Sciatic nerve (tissue), 2 donors: ENCODE measurements at regions not wholly inside any gene's neighbourhood (a gene's known extent, or its start where the extent isn't known, plus 50 kb on each side); places are given as distances from the start of the nearest gene placed in this dataset.
"Not testable (repeated sequence)": the region's sequence is repeated elsewhere in the genome, so short reads cannot be mapped to it uniquely, and the experiment has no call there.

Experiments
- ATAC-seq: fragments of 200-7000 bp; cut with Tn5 transposase; one replicate; pipeline ENCODE4 v1.9.1; 2020; ENCODE audit warnings: mild to moderate bottlenecking, moderate library complexity
- DNase-seq: peaks from one replicate; pipeline ENCODE4 v3.0.0-alpha.2; 2020; ENCODE audit warnings: low spot score
- intact Hi-C: fragments of 100-400 bp; cut with DNase I; formaldehyde crosslinking; loops from one replicate; pipeline ENCODE4 v1.14.2; 2022
- donor health status: DM: no; HTN: no; CAD: no.
- donor health status: DM: no; HTN: no; CAD: no.

DNA sequence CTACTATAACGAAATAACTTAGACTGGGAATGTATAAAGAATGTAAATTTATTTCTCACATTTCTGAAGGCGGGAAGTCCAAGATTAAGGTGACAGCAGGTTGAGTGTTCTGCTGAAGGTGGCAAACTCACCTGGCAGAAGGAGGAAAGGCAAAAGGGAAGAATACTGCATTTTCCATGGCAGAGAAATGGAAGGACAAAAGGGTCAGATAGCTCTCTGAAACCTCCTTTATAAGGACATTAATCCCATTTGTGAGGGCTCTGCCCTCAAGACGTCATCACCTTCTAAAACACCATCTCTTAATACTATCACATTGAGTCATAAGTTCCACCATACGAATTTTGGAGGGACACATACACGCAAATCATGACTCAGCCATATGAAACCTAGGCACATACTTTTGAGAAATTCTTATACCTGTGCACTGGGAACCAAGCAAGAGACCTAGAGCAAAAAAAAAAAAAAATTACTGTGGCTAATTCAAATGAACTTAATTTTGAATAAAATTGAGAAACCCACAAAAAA lies 1669.3 kb upstream of the FLRT2 start:
- intact Hi-C loops, result no loop called here
- ATAC-seq (no peak), DNase-seq (no peak)

DNA sequence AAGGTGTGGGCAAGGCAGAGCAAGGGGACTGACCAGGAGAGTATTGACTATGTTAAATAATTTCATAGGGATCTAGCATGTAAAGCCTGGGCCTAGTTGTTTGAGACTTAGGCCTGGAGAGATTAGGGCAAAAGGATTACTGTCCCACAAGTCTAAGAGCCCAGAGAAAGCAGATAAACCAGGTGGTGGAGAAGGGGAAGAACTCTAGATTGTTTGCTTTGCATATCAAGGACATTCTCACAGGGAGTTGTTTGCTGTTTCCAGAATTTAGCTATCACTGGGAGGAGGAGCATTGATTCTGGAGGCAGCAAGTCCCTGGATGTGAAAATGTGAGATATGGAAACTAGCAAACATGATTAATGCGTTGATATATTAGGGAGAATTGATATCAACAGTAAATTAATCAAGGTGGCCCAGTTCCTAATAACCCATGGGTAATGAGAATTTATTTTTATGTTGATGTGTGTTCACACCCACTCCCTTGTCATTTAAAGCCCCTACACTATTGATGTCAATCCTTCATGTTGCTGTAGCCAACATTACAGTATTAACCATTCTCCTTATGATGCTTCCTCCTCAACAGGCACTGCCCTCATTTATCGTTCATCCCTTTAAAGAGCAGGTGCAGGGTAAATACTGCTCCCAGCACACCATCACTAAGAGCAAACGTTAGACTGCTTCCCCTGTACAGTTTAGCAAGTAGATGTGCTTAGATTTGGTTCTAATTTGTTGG lies 1666.7 kb upstream of the FLRT2 start:
- ATAC-seq, result no peak
- no peak for DNase-seq
- intact Hi-C loops, result no loop called here

DNA sequence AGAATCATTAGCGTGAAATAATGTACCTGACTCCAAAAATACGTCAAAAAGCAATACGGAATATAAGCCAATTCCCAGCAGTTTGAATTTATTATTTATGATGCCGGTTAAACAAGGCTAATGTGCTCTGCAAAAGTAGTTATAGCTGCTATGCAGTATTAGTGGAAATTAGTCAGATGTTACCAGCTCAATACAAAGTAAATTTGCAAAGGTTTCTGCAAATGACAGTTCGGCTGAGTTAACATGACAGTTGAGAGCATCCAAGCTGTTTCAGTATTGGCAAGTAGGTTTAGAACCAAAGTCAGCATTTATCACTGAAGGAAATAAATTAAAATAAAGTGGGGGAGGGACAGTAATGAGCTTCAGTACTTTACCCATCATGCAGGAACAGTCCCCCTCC lies 1665.8 kb upstream of the FLRT2 start:
- intact Hi-C loops, result no loop called here
- ATAC-seq (no peak), DNase-seq (no peak)

DNA sequence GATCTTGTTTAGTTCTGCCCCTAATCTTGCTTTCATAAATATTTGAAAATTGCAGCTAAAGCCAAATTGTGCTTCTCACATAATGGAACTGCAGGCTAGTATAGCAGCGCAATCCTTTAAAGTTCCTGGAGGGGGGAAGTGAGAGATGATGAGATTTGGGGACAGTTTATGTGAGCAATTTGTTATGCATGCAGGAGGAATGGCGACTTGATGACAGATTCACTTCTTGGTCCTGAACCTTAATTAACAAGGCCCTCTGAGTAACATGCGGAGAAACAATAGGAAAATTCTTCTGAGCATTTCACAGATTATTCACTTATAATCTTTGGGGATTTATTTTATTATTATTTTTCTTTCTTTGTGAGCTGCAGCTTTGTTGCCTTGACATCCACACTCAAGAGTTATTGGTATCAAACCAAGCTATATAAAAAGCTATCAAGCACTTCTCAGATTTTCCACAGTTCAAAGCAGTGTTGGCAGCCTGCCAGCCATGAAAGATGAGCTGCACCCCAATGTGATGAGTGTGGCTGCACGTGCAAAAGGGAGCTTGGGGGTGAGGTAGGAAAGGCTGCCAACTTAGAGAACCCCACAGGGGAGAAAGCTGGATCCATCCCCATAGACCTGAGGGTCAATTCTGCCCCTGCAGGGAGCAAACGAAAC lies 1662.2 kb upstream of the FLRT2 start:
- ATAC-seq (no peak), DNase-seq (peak; percentile 66)
- intact Hi-C loops, result no loop called here

DNA sequence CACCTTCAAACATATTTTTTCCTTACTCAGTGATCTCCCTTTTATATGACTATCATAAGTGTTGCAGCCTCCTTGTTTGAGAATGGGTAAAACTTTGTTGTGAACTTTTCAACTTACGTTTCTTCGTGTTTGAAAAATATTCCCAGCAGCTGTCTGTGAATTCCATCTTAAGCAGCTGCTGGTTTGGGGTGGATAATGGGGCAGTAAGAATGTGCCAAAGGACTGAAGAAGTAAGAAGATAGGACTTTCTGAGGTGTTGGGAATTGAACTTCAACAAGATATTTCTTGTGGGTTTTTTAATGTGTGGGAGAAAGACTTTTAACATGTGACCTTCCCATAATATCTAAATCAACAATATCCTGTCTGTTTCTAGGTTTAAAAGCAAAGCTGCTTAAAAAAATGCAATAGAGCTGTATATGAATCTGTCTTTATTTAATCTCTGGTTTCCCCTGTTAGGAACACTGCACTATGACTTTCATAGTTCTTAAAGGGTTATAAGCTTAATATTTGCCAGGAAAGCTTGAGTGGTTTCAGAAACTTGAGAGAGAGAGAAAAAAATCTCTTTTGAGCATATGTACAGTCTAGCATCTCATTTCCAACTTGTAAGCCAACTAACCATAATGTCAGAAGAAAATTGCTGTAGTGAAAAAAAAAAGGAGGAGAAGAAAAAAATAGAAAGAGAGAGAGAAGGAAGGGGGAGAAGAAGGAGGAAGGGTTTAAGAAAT lies 1659.2 kb upstream of the FLRT2 start:
- no peak for ATAC-seq
- DNase-seq, result no peak
- intact Hi-C loops, result no loop called here

DNA sequence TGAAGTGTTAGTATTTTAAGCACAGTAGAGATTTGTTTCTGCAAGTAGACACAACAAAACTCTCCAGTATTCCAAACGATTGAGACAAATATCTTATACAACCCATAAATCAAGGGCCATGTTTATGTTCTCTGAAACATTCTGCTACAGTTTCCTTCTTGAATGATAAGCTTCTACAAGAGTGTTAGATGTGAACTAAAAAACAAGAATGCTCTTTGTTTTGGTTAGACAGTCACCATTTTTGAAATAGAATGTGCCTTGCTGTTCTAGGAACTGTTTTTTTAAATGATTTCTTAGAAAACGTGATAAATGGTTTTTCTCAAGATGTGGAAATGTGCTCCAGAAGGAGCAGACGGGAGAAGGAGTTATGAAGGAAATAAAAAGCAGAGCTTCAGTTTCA lies 1656.3 kb upstream of the FLRT2 start:
- DNase-seq (no peak), ATAC-seq (no peak)
- intact Hi-C loops, result no loop called here

DNA sequence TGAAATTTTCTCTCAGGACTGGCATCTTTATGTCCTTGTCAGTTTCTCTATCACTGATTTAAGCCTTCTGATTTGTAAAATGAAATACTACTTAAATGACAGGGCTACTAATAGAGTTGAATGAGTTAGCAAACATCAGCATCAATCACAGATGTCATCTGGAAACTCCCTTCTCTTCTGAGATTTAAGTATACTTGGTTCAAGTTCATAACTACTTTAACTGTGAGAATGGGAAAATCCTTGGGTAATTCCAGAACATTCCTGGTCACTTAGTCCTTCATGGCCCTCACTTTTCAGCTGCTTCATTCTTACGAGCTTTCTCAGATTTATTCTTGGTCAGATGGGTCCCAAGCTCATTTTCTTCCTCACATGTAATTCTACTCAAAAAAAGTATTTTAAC lies 1655.3 kb upstream of the FLRT2 start:
- DNase-seq, result no peak
- ATAC-seq, result no peak
- intact Hi-C loops, result no loop called here

DNA sequence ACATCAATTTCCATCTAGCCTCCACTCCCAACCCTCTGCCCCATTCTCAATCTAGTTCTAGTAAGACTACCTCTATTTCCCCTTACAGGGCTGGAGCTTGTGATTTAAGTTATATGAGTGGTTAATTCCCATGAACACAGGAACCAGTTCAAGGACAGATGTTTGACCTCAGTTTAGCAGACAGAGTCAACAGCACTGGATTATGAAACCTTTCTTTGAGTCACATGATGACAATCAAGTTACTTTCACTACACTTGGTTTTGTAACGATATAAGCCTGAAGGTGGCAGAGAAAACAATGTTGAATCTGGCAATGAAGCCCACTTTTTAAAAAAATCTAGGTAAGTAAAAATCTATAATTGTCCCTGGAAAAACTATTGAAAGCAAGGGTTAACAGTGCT lies 1646.2 kb upstream of the FLRT2 start:
- DNase-seq (no peak), ATAC-seq (no peak)
- intact Hi-C loops, result no loop called here

DNA sequence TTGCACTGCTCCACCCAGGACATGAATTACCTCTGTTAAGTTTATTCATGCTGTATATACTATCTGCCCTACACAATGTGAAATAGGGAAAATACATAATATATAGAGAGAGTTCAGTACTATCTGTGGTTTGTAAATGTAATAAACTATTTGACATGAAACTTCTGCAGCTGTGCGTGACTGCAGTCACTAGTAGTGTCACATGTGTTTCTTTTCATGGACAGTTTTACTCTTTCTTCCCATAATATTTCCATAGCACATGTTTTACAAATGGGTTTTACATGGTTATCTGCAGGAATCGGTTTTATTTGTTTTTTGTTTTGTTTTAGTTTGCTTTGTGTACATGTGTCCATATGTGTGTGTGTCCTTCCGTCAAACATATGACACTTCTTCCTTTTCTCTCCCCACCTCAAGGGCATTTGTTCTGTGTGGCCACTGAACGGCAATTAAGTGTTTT lies 1644.1 kb upstream of the FLRT2 start:
- ATAC-seq (no peak), DNase-seq (no peak)
- intact Hi-C loops, result no loop called here

DNA sequence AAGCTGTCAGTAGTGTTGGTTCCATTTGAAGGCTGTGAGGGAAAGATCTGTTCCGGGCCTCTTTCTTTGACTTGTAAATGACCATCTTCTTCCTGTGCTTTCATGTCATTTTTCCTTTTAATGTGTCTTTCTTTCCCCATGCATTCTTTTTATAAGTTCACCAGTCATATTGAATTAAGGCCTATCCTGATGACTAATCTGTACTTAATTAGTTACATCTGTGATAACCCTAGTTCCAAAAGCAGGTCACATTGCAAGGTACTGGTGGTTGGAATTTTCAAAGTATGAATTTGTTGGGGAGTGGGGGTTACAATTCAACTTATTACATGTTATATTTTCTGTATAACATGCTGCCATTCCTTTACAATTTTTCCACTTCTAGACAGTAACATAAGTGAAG lies 1642.1 kb upstream of the FLRT2 start:
- intact Hi-C loops, result no loop called here
- DNase-seq (no peak), ATAC-seq (no peak)

DNA sequence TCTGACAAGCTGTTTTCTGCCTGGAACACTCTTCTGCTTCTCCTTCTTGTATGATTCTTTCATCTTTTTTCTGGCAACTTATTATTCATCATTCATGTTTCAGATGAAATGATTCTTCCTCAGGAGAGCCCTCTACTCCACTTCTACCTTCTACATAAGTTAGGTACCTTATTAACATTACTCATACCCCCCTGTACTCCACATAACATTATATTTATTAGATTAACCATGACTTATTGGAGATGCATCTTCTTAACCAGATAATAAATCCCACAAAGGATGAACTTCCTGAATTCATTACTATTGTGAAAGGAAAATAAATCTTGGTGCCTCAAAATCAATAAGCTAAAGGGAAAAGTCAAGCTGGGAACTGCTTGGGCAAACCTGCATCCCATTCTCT lies 1636.5 kb upstream of the FLRT2 start:
- ATAC-seq, result no peak
- intact Hi-C loops, result loop anchor here (10.0 kb wide), 1 partner anchor 991 kb away; no protein-coding TSS in a partner anchor
- DNase-seq, result no peak

DNA sequence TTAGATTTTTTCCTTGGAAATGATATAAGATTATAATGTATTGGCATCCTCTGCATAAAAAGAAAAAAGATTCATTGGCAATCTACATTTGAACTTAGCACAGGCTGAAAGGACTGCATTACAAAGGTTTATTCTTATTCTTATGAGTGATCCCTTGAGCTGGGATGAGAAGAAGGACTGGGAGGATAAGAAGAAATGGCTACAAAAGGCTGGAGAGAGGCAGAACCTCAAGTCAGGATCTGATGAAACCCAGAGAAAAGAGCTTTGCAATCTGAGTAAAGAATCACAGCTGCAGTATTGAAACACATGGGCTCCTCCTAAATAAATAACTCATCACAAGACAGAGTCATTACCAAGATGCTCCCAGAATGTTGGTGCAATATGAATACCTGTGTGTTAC lies 1635.4 kb upstream of the FLRT2 start:
- DNase-seq, result no peak
- intact Hi-C loops, result loop anchor here (10.0 kb wide), 1 partner anchor 990 kb away; no protein-coding TSS in a partner anchor
- no peak for ATAC-seq

DNA sequence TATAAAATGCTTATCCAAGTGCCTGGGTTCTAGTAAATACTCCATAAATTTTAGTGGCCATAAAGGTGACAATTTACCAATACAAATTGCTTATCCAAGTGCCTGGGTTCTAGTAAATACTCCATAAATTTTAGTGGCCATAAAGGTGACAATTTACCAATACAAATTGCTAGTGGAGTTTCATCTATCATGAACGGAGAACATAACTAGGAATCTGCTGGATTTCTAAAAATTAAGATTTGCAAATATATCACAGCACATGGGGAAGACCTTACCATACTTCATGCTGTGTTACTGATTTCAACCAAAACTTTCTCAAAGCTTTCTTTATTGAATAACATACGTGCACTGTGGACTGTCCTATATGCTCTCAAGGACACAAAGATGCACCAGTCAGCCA lies 1631.4 kb upstream of the FLRT2 start:
- ATAC-seq, result not testable (repeated sequence)

DNA sequence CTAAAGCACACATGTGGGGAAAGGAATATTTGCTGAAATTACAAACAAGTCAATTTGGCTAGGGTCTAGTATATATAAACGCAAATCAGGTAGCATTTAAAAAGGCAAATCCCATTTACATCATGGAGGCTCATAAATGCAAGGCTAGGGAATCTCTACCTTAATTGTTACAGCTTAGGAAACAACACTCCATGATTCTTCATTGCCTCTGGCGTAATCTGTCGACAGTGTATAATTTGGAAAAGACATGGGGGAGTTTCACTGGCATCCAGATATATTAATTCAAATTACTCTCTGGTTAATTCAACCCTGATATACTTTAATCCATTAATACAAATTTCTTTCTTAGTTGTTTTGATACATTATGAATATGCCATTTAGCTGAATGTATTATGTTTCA lies 1630.2 kb upstream of the FLRT2 start:
- intact Hi-C loops, result loop anchor here (10.0 kb wide), 1 partner anchor 985 kb away; no protein-coding TSS in a partner anchor
- ATAC-seq (no peak), DNase-seq (no peak)

More for the DNA sequence above, 1631.4 kb upstream of the FLRT2 start:
- DNase-seq, result not testable (repeated sequence)
- intact Hi-C loops, result loop anchor here (10.0 kb wide), 1 partner anchor 986 kb away; no protein-coding TSS in a partner anchor

DNA sequence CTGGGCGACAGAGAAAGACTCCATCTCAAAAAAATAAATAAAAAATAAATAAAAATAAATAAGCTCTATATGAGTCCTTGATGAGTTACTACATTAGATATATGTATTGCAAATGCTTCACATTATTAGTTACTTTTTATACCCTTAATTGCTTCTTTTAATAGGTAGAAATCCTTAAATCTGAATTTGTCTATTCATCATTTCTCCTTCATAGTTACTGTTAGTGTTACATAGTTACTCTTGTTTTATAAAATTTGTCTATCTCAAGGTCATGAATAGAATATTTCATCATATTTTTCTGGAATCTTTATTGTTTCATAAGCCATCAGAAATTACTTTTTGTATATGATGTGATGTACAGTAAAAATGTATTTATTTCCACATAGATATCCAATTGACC lies 1624.8 kb upstream of the FLRT2 start:
- ATAC-seq (no peak), DNase-seq (no peak)
- intact Hi-C loops, result no loop called here

DNA sequence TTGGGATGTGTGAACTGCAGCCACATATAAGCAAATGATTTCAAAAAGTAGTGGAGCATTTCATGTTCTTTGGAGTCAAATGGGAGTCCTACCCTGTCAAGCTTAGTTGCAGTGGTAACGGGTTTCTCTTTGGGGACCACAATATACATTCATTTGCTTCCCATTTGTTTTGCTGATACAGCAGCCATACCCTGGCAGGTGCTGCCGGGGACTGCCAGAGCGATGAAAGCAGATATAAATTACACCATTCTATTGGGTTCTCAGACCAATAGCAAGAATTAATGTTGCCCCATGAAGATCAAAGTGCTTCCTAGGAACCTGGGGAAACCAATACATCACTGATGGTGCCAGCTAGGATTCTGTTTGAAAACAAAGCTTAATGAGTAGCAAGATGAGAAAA lies 1621.5 kb upstream of the FLRT2 start:
- ATAC-seq (no peak), DNase-seq (no peak)
- intact Hi-C loops, result no loop called here

DNA sequence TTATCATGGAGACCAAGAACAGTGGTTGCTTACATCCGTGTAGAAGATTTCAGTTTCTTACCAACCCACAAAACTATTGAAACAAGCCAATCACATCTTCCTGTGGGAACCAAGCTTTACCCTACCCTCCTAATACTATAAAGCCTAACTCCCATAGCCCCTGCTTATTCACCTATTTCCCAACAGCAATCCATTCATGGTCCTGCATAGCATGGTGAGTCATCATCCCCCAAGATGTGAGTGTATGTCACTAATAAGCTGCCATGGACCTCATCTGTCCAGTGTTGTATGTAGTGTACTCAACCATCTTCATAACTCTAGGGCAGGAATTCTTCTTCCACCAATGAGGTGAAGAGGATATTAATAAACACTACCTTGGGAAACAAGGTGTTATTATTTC lies 1620.4 kb upstream of the FLRT2 start:
- intact Hi-C loops, result no loop called here
- DNase-seq (no peak), ATAC-seq (no peak)

DNA sequence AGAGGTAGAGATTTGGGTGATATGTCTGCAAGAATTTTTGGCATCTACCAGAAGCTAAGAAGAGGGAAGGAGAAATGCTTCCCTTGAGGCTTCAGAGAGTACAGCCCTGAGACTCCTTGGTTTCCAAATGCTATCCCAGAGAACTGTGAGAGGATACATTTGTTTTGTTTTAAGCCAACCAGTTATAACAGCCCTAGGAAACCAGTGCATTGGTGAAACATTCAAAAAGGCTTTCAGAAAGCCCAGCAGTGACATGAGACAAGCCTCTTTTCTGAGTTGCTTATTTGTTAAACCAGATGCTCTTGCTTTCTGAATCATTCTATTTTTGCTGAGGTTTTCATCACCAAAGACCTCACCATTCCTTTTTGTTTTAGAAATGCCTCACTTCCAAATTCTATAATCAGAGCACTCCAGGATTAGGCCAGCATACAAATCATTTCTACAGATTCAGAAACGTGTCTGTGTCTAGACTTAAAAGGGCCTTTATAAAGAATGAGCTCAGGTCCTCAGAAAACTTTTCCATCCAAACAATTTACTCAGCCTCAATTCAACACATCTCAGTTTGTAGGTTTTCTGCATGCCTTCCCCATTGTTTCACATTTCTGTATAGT lies 1617.8 kb upstream of the FLRT2 start:
- DNase-seq (no peak), ATAC-seq (no peak)
- intact Hi-C loops, result no loop called here

DNA sequence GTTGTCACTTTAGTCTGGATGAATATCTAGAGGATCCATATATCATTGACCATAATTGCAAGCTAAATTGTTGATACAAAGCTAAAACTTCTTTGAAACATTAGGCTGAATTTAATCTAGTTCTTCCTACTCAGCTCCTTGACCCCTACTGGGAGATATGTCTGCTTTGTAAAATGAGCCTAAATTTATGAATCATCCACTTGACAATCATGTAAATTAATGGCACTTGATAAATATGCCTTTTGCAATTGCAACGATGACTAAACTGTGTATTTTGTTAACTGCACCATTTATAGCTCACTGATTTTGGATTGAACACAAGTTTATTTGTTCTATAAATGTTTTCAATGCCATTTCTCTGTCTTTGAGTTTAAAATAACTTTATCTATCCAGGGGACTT lies 1616.5 kb upstream of the FLRT2 start:
- ATAC-seq (no peak), DNase-seq (no peak)
- intact Hi-C loops, result no loop called here
